HS-5 (cell line): ENCODE measurements at regions not wholly inside any gene's neighbourhood (a gene's known extent, or its start where the extent isn't known, plus 50 kb on each side); places are given as distances from the start of the nearest gene placed in this dataset.
"Not testable (repeated sequence)": the region's sequence is repeated elsewhere in the genome, so short reads cannot be mapped to it uniquely, and the experiment has no call there.

ENCODE experiments used
- DNase-seq: peaks from one replicate; pipeline ENCODE4 v3.0.0-alpha.2; 2012; ENCODE audit warnings: low read depth

DNA sequence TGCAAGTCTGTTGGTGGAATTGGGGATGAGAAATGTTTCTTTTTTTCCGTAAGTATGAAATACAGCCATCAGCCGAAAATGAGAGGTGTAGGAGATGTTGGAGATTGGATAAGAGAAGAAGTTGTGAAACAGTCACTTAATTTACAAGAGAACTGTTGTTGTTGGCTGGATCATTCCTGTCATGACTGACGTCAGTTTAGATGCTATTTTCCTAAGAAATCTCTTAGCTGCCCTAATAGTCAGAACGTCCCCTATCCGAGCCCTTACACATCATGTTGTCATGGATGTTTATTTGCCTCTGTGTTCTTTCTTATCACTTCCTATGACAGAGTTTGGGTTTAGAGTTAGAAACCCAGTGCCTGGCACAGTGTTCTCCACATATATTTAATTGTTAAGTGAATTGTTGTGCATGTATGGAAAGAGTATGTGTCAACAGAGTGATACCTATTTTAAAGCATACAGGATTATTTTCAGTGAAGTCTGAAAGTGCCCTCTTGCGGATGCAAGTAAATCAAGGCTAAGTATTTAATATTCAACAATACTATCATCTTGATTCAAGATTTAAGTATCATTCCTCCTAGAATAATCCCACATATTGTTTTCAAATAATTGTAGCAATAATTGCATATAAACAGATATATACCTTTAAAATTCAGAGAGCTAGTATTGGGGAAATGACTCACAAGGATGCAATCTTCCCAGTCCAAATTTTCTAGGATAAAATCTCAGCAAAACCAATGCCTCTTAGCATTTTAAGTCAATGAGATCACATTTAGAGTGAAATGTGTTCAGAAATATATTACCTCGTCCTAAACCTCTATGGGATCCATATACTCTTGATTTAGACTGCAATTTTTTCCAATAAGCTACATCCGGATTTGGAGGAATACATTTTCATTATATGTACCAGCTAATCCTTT is 309.9 kb upstream of the NOX3 start:
- peak; percentile 39 for DNase-seq

DNA sequence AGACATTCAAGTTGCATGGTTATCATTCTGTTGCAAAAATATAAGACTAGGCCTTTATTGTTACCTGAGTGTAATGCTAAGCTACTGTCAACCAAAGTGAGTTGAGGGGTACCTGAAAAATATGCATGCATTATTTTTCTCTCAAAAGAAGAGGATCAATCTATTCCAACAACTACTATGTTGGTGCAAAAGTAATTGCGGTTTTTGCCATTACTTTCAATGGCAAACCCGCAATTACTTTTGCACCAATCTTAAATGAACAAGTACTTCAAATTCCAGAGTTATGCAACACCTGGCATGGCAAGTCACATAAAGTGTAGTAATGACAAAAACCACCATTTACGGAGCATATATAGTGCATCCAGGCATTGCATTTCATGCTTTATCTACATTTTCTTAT is 307.0 kb upstream of the NOX3 start:
- DNase-seq: no peak

DNA sequence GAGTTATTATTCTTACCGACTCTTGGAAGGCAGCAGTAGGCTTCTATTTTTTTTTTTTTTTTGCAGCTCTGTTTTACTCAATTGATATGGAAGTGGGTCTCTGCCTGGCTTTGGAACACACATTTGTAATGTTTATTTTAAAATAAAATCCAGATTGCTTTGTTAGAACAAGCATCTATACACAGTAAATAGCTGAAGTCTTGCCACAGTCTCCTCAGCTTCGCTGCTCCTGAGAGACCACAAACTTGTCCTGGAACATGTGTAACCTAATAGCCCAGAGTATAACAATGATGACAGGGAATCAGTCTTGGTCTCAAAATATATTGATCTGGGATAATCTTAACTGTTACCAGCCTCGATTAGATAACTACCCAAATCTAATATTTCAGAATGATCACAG is 299.8 kb upstream of the NOX3 start:
- DNase-seq: no peak

DNA sequence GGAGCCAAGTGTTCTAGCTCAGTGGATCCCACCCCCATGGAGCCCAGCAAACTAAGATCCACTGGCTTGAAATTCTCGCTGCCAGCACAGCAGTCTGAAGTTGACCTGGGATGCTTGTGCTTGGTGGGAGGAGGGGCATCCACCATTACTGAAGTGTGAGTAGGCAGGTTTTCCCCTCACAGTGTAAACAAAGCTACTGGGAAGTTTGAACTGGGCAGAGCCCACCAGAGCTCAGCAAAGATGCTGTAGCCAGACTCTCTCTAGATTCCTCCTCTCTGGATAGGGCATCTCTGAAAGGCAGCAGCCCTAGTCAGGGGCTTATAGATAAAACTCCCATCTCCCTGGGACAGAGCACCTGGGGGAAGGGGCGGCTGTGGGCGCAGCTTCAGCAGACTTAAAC is 293.1 kb upstream of the NOX3 start:
- DNase-seq: not testable (repeated sequence)

DNA sequence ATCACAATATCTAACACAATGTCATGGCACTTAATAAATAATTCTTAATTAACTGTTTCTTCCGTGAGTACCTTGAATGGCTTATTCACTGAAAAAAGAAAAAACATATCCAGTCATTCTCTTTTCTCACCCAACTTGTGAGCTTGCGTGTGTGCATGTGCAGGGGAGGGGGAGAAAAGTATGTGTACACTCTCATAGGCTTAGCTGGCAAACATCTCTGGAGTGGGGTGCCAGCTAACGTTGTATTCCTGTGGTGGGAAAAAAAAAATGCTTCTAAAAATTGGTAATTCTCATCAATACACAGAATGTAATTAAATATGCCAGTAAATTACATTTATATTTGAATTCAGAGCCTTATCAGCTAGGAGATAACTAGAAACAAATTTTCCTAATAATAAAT is 291.9 kb upstream of the NOX3 start:
- no peak for DNase-seq

DNA sequence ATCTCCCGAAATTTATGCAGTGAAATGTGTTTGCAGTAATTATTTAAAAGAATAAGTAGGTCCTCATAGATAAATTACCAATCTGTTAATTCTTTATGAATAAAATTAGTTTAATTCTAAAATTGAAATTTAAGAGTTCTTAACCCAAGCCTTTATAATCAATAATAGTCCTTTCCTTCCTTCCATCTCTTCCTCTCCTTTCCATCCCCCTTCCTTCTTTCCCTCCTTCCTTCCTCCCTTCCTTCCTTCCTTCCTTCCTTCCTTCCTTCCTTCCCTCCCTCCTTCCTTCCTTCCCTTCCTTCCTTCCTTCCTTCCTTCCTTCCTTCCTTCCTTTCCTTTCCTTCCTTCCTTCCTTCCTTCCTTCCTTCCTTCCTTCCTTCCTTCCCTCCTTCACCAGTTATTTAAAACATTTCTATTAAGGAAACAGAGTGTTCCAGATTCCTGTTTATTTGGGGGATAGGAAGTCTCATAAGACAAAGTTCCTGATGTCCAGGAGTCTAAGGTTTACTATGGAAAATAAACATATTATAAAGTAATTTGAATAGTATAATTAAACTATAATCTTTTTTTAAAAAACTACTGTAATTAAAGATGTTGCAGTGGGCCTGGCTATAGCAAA is 285.3 kb upstream of the NOX3 start:
- no peak for DNase-seq

DNA sequence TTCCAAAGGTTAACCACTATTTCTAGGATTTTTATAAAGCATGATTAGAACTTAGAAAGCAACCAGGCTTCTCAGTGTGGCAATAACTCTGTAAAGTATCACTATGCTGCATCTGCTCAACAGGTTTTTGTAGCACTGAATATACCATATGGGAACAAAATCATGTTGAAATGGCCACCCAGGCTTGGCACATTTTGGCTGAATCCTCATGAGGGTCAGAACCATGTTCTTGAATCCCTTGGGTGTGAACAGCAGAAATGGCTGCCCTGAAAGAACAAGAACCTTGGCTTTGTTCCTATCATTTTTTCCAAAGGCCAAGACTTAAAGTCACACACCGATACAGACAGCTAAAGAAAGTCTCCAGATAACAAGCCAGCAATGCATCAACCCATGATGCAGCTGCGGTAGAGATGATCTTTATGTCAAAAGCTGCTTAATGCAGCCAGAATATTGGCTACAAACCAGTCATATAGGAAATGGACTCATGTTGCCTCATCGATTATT is 283.0 kb upstream of the NOX3 start:
- no peak for DNase-seq

DNA sequence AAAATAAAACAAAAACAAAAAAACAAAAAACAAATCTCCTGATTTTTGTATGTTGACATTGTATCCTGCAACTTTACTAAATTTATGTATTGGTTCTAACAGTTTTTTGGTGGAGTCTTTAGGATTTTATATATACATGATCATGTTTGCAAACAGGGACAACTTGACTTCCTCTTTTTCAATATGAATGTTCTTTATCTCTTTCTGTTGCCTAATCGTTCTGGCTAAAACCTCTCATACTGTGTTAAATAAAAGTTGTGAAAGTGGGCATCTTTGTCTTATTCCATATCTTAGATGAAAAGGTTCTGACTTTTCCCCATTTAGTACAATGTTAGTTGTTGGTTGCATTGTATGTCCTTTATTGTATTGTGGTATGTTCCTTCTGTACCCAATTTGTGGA is 261.7 kb upstream of the NOX3 start:
- DNase-seq: no peak

DNA sequence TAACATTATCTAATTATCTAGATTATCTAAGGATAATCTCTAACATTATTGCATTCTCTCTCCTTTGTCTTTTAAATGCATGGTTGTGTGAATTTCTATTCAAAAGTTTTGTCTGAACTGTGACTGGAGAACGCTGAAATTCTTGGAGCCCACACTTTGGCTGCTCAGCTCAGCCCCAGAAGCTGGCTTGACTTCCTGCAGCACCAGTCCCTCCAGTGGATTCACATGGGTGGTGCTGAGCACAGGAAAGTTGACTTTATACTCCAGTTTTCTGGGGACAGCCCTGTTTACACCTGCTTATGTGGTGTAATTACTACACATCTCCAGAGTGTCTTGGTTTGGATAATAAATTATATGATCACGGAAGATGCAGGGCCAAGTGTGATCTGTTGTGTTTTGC is 255.1 kb upstream of the NOX3 start:
- no peak for DNase-seq

DNA sequence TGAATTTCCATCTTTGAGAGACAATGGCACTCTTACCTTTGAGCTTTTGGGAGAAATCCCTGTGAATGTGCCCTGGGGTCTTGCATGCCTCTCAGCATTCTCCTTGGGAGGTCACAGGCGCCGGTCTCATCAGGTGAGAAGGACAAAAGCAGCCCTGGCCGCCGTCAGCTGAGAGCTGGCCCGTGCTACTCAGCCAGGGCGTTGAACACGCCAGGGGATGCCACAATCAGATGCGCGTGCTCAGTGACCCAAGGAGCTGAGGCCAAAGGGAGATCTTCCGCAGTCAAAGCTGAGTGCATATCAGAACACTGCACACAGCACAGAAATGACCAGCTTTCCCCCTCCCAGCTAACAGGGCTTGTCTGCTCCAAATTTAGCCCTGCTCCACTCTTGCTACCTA is 253.6 kb upstream of the NOX3 start:
- no peak for DNase-seq

DNA sequence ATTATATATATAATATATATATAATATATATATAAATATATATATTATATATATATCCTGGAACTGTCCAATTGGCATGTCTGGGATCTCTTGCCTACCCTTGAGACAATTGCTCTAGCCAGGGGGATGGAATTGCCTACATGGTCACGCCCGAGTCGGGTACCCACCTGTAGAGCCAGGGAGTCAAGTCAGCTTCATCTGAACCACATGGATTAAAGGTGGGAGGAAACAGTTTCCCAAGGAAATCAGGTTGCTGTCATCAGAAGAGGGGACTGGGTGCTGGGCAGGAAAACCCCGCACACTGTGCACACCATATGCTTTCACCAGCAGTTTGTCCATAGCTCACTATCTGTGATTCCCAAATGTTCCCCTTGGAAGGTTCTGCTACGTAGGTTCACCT is 252.5 kb upstream of the NOX3 start:
- no peak for DNase-seq

DNA sequence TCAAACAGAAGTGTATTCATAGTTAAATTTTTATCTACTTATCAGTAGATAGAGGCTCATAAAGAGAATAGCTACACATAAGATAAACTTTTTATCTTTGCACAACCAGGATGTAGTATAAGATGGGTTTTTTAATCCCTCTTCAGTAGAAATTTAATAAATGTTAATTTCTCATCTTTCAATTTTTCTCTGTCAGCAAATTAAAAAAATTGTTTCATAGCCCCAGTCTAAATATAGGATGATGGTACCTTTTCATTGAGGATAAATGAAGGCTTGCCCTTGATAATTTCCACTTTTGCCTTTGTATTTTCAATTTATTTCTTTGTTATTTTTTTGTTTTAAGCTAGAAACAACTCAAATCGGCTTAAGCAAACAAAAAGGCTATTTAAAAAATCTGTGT is 251.2 kb upstream of the NOX3 start:
- no peak for DNase-seq

DNA sequence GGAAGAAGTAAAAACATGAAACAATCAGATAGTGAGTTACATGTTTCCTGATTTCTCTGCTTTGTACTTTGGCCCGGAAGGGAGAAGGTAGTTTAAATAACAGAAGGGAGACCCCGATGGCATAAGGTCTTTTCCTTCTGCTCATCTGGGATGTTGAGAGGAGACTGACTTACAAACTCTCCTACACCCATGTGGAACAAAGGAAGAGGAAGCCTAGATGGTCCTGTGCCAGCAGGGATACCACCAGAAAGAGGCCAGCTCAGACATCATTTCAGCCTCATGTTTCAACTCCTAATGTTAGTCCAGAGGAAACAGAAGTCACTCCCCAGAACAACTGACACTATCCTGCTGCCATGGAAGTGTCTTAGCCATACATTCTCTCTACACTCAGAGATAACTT is 250.7 kb upstream of the NOX3 start:
- no peak for DNase-seq

DNA sequence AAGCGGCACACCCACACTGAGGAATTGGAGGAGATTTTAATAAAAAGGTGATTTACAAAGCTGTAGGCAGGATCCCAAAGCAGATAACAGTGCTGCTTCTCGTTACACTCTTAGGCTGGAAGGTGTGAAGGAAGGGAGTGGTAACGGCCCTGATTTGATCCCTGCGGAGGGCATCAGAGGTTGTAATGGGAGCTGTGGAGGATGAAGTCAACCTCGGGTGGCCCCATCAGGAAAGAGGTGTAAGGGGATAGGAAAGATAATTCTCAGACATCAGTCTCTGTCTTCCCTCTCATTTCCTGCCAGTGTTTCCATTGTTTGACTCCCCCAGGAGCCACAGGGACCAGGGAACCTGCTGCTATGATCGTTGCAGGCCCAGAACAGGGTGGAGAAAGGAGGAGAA is 245.7 kb upstream of the NOX3 start:
- DNase-seq: no peak

DNA sequence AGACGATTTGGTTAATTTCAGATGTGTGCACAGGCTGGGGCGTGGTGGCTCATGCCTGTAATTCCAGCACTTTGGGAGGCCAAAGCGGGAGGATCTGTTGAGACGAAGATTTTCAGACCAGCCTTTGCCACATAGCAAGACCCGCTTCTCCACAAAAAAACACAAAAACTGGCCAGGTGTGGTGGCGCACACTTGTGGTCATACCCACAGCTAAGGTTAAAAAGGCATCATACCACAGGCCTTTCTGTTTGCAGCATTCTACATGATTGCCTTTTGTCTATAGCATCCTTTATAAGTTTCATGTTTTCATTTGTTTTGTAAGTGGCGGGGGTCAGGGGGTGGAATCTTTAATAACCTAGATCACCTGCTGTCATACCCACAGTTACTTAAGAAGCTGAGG is 239.9 kb upstream of the NOX3 start:
- DNase-seq: no peak

DNA sequence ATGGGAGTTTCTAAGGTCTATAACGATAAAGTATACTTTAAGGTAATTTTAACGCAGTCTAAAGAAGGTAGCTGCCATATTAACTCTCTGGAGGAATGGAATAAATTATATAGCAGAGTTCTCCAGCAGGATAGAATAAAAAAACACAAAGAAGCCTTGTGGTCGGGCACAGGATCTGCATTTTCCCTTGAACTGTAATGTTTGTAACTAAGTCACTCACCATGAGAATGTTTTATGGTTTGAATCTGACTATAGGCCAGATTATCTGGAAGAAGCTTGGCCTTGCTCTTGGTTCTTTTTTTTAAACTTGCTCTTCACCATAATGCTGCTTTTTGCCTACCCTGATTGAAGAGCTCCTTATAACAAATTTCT is 238.8 kb upstream of the NOX3 start:
- no peak for DNase-seq

DNA sequence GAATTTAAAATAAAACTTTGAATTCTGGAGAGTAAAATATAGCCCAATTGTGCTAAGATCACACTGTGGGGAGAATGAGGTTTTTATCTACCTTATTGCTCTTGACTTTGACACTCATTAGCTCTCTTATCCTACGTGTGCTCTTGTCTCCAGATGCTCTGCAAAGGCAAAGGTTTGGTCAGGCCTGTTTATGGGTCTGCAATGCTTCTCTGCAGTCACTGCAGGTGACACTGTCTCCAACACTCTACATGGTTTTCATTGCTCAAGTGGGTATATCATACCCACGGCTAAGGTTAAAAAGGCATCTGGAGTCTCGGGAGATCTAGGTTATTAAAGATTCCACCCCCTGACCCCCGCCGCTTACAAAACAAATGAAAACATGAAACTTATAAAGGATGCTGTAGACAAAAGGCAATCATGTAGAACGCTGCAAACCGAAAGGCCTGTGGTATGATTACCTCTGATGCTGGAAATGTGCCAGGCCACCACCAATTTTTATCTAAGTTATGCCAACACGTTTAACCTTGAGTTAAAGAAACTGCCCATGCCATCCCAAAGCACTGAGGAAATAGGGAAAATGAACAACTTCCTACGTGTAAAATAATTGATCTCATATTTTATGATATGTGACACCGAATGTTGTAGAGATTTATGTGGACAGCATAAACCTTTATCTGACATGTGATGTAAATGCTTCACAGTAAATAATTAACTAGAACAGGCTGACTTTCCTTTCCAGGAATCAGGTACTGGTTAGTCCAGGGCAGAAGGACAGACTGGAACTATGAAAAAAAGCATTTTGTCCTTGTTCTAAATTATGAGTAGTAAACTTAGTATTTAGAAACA is 238.2 kb upstream of the NOX3 start:
- DNase-seq: no peak

DNA sequence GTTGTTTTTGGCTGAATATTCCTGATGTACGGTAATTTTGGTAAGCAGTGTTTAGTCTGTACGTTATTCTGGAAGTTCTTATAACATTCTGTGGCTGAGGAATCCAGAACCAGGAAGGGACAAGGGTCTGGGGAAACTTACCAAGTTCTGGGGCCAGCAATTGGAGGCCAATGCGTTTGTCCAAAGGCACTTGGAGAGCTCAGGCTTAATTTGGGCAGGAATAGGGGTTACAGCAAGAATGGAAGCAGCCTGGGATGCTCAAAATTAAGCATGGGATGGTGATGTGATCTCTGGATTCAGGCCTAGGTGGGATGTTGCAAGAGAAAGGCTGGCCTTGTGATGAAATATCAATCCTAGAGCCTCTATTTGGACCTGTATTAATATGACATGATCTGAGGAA is 235.2 kb upstream of the NOX3 start:
- DNase-seq: no peak

DNA sequence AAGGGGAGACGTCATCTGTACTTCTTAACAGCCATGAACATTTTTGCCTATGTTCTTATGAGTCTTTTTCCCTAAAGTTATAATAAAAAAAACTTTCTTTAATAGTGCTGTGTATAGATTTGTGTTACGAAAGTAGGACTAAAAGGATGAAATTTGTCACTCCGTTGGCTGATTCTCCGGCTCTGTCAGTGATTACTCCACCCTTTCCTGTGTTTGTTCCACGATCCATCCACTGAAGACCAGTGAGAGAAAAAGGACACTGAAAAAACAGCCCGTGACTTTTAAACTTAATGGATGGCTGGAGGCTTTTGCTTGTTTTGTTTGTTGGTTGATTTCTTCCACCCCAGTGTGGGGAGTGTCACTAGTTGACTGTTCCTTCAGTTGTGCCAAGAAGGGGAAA is 232.0 kb upstream of the NOX3 start:
- DNase-seq: no peak

DNA sequence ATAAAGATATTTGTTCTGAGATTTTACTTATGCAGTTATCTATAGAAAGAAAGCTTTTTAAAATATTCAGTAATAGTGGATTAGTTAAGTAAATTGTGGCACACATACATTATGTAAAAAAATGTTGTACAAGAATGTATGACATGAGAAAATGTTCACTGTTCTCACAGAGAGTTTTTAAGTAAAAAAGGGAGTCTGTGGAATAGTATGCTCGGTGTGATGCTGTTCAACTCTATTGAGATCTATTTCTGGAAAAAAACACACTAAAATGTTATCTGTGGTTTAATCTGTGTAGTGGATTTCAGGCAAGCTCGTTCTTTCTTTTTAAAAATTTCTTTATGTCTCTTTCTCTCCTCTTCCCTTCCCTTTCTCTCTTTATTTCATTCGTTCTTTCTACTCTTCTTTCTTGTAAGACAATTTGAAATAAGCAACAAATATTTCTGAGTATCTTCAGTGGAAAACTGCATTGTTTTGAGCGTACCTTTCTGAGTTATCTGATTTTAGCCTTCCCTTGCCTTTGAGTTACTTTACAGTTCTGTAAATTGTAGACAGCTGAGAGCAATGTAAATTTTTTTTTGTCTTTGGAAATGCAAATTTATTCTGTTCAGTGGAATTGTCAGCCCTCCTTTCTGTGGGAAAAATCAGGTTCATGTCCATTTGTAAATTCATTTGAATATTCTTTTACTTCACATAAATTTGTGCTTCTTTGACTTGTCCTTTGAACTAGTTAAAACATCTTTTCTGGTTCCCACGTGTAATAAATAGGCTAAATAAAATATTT is 229.0 kb upstream of the NOX3 start:
- no peak for DNase-seq

DNA sequence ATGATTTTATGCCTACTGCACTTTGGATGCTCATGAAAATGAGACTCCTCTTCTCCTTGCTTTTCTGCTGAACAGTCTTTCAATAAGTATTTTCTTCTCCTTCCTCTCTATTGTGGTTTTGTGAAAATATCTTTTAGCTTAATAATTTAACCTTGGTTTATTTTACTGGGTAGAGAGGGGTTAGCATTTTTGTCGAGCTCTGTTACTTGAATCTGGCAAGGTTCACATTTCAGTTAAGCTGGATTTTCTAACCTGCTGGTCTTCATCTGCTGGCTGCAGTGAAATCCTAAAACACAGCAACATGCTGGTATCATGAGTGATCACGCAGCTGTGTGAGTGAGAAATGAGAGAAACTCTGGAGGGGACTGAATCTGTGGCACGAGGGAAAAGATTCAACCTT is 222.7 kb upstream of the NOX3 start:
- DNase-seq: no peak

DNA sequence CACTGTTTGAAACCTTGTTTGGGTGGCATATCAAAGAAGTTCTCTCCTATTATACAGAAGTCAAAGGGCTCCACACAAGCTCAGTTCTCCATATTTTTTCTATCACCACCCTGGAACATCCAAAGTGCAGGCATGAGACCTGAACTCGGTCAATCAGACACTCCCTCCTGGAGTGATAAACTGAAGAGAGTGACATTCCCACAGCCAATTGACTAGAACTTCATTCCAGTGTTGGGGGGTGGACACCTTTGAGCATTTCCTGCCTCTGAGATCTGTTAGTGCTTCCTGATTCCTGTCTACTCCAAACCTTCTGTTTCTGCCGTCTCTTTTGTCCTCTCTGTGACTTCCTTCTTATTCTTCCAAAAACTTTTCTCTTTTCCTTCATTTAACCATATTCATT is 220.7 kb upstream of the NOX3 start:
- DNase-seq: no peak
